Stimulated activated CD4-positive, alpha-beta T cell treated with anti-CD3 and anti-CD28 coated beads, Interleukin-12 subunit alpha, Interleukin-12 subunit beta, amount 100 ng/mL, for 48 hours (primary cell): ENCODE measurements at regions not wholly inside any gene's neighbourhood (a gene's known extent, or its start where the extent isn't known, plus 50 kb on each side); places are given as distances from the start of the nearest gene placed in this dataset.

Experiments used
- DNase-seq, 3 donors: peaks; one replicate each; pipeline ENCODE4 v3.0.0-alpha.2; 2020; ENCODE audit warnings: low read depth in 2 of 3, low spot score in 1 of 3

DNA sequence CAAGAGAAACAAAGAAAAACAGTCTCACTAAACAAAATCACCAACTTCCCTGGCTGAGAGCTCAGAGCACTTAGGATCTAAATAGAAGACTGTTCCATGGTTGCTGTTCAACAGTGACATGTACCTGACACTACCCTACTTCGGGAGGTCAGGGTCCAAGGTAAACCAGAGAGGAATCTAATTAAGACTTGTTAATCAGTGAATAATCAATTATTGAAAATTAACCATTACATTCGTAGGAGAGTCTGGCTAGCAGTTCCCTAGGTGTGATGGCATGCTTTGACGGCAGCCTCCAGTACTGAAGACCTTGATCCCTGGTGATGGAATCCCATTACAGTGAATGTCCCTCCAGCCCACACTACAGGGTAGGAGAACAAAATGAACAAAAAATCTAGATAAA, 154.0 kb upstream of the AFDN start:
- no peak for DNase-seq

DNA sequence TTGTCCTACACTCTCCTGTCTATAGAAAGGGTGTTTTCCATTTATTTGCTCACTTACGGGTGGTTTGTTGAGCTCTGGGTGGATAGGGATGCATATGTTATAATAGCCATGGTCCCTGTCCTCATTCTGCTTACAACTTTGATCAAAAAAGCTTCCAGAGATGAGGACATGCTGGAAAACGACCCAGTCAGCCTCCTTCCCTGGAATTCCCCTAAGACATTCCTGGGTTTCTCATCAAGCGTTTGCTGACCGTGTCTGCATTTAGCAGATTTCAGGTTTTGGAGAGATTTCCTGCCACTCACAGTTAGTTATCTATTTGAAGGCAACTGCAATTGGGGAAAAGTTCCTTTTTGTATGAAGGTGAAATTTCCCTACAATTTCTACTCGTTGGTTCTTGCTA, 152.8 kb upstream of the AFDN start:
- DNase-seq: no peak

DNA sequence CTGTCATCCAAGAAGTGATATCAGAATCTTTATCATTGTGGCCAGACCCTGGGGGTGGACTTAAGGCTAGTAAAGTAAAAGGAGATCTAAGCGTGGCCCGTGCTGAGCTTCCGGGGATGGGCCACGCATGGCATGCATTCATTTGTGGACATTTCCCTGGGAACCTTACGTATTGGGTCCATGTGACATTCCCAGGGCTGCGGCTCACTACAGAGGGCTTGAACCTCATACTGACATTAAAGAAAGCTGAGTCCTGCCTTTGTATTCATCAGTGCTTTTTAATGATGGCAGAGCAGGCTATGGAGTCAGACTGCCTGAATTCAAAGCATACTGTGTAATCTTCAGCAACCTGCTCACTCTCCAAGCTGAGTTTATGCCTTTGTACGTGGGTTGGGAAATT, 152.2 kb upstream of the AFDN start:
- DNase-seq: no peak

DNA sequence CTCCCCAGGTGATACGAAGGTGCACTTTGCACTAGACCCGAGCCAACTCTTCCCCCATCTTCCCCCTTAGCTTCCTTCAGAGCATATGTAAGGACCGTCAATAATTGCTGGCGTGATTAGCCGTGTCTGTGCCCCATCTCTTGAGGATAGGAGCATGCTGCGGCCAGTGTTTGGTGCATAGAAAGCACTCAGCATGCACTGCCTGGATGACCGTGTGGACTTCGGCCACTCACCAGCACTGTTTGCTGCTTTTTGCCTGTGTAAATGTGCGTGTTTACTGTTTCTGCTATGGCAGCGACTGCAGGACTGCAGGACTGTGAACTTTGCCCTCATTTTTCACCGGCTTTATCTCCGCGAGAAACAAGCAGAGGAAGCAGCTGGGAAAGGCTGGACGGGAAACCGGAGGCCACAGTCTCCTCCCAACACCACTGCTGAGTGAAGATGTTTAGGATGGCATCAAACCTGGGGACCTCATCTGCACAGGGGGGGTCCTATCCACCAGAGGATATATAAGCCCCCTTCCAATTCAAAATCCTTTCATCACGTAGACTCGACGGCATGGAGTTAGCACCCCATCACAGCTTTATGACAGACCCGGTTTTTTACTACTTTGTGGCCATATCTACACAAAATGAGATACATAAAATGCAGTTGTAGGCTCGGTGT, 150.6 kb upstream of the AFDN start:
- DNase-seq: no peak

DNA sequence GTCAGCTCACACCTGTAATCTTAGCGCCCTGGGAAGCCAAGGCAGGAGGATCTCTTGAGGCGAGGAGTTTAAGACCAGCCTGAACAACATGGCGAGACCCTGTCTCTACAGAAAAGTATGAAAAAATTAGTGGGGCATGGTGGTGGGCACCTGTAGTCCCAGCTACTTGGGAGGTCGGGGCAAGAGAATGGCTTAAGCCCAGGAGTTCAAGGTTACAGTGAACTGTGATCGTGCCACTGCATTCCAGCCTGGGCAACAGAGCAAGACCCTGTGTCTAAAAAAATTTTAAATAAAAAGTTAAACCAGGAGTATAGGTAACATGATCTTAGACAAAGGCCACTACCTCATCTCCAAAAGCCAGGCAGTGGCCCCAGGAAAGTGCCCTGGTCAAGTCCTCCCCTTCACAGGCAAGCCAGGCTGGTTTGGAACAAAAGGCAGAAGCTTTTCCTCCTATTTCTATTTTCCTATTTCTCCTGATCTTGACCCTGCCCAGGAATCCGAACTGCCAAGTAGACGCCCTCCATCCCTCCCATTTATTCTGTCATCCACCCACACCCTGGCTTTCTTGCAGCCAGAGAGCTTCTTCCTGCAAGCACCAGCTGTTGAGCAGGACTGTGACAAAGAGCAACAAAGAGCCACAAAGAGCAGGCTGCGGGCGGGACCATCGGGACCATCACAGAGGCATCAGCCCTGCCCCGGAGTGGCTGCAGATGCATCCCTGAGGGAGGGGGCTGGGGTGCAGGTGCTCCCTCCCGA, 149.9 kb upstream of the AFDN start:
- DNase-seq: no peak

DNA sequence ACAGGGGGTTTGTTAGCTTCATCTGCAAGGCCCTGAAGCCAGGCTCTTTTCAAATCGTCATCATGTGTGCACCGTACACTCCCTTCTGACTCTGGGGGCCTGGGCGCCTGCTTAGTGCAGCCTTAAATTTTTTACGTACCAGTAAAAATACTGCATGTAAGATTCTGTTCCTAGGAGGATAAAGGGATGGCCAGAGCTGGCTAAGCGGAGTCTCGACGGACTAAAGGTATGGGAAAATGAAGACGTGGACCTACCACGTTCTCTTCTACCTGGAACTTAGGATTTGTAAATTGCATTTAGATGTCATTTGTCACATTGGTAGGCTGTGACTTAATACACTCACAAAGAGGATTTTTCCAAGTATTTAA, 149.3 kb upstream of the AFDN start:
- DNase-seq: no peak

DNA sequence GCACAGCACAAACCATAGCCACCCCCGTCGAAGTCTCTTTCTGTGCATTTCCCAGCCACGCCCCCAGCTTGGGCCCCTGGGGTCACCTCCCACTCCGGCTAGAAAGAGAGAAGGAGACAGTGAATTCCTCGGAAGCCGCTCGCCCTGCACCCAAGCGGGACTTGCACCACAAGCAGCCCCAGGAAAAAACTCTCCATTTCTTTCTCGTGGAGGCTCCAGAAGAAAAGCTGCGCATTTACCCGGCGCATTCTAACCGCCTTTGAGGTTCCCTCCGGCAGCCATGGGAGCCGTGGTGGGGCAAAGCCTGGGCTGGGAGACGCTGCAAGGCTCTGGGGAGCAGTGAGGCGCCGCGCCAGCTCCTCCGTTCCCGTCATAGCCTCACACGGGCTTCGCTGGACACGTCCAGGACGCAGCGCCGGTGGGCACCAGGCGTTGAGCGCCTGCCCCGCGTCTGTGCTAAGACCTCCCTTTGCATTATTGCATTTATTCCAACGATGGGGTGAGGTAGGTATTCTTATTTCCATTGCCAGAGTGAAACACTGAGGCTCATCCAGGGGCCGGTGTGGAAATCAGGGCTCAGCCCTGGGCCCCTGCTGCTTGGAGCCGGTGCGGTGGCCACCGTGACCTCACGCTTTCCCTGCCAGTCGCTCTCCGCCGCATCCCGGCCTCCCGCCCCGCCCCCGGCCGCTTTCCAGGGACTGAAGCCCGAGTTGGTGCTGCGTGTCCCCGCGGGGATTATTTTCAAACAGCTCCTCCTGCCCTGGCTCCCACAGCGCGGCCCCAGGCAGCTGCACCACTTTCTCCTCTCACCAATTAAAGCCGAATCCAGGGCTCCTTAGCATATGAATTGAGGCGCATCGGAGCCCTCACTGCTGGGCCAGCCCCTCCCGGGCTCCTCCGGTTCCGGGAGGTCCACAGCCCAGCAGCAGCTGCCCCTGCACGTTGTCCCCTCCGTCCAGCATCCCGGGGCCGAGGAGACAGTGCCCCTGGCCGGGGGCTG, 148.3 kb upstream of the AFDN start:
- no peak for DNase-seq

DNA sequence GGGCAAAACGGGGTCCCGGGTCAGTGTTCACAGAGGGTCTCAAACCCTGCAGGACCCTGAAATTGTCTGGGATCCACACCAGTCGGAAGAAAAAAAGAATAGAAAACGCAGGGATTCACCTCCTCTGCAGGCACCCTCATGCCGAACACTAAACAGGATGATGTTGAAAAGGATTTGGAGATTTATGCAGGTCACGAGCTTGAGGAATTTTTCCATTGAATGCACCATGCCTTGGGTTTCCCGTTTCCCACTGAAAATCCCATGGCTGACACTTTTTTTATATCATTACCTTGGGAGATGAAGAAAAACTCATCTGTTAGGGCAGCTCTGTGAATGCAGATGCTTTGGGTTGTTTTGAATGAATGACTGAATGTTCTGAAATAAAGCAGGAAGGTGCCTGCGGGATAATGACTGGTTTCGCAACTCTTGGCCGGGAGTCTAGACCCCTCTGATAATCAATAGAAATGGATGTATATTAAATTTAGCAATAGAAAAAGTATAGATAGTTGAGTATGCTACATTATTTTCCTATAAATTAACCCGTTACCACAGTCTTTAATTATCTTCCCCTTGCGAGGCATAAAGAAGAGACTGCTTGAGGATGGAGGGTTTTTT, 147.5 kb upstream of the AFDN start:
- DNase-seq: no peak

DNA sequence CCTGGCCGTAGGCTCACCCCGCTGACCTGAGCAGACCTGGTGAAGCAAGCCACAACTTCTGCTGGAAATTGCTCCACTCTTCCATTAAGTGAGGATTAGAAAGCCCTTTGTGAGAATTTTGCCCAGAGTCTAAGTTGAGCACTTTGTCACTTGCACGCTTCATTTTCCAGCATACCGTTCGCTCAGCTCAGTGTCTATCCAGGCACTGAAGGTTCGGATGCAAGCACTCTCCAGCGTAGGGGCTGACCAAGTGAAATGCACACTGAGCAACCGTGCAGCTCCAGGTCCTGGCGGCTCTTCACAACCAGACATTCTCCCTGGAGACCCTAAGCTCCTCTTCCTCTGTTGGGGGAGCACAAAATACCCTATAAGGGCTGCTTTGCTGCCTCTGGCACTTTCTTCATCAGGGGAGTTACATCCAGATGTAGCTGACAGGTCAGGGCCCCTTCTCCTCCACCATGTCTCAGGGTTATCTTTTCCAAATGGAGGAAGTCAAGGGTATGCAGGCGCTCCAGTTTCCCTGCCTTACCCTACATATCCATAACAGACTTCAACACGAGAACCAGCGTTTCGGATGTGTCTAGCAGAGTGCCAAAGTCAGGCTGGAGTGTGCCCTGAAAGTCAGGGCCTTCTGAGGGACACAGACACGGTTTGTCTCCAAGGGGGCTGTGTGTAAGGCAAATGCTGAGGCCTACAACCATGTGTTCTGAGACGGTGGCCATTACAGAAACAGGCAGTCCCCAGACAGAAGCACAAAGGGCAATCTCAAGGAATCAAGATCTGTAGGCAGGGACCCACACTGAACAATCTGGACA, 146.7 kb upstream of the AFDN start:
- DNase-seq: no peak

DNA sequence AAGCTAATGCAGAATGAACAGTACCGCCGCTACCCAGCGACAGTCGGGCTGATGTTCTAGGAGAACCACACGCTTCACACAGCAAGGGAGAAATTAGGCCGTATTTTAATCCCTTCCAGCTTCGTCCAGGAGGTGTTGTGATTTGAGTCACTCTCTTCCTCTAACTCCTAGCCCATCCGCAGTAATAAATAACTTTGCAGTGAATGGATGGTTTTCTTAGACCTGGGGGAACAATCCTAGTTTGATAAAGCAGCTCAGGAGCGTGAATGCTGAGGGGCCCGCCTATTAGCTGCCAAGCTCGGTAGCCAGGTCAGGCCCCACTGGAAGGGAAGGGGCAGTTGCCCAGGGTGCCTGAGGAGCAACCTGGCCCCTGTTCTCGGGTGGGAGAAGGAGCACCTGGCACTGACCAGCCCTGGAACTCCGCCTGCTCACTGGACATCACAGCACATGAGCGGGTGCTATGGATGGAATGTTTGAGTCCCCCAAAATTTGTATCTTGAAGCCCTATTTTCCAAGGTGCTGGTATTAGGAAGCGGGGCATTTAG, 146.0 kb upstream of the AFDN start:
- no peak for DNase-seq

DNA sequence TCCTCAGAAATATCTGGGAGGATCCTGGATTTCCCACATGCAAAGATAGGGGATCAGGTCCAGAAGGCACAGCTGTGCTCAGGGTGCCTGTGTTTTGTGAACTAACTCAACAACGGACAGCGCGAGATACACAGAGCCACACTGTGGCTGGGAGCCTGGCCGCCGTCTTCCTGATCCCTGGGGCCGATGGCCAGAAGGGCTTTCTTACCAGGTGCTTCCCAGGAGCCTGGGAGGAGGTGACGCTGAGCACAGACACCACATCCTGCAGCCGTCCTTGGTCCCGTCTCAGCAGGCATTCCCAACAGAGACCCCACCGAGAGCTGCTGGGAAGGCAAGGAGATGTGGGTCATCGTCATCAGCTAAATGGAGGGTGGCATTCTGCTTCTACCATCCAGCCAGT, 144.6 kb upstream of the AFDN start:
- DNase-seq: no peak

DNA sequence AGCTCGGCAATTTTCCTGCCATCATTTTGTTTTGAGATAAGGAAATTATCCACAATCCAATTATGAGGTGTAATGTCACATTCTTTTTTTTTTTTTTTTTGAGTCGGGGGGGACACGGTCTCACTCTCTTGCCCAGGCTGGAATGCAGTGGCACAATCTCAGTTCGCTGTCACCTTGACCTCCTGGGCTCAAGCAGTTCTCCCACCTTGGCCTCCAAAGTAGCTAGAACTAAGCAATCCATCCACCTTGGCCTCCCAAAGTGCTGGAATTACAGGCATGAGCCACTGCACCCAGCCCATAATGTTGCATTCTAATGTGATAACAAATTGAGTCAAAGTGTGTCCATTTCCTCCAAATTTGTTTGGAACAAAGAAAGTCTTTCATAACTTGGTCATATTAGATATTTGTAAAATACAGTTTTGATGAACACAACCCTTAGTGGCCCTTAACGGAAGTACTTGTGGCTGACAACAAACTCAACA, 144.1 kb upstream of the AFDN start:
- DNase-seq: no peak

DNA sequence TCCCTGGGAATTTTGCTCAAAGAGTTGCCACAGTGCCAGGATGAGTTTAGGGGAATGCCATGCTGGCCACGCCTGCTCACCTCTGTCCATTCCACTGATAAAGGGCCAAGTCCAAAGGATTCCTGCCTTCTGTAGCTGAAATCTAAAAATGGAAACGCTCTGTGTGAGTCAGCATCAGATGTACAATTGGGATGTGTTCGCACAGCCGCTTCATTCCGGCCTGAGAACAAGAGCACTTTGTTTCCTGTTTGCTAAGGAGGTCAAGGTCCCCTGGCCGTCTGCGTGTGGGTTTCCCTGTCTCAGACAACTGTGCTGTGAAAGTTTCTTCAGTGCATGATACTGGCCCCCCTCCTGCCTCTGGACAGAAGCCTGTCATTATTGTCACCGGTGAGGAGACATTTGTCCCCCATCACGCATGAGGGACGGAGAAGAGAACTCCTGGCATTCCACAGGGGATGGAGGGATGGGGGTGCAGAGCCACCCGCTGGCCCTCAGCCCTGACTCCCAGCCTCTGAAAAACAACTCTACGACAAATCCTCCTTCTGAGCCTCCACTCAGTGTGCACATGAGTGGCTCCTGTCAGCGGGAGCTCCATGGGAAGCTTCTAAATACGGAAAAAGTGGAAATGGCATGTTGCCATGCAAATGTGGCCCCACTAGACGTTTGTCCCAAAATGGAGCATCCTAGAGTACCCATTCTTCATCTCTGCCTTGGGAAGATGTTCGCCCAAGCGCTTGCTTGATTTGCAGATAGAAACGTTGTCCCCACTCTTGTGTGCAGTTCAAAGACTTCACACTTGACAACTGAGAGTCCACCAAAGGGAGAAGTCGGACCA, 143.5 kb upstream of the AFDN start:
- DNase-seq: no peak

DNA sequence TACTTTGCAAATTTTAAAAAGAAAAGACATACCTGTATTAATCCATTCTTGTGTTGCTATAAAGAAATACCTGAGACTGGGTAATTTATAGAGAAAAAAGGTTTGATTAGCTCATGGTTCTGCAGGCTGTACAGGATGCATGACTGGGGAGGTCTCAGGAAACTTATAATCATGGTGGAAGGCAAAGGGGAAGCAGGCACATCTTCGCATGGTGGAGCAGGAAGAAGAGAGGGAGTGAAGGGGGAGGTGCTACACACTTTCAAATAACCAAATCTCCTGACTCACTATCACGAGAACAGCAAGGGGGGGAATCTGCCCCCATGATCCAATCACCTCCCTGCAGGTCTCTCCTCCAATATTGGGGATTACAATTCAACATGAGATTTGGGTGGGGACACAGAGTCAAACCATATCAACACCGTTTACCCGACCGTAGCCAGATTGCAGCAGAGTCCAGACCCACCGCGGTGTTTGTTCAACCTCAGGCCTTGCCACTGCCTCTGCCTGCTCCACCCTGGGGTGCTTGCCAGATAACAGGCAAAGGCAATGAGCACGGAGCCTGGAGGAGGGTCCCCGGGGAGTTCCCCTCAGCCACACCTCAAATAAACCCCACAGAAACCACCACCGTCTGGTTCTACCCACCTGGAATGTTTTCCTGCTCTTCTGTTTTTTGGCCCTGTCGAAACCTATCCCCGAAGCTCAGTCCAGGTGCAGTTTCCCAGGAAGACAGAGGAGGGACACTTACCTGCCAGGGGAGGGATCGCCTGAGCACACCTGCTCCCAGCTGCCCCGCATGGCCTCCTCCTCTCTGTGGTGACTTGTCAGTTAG, 142.2 kb upstream of the AFDN start:
- DNase-seq: no peak

DNA sequence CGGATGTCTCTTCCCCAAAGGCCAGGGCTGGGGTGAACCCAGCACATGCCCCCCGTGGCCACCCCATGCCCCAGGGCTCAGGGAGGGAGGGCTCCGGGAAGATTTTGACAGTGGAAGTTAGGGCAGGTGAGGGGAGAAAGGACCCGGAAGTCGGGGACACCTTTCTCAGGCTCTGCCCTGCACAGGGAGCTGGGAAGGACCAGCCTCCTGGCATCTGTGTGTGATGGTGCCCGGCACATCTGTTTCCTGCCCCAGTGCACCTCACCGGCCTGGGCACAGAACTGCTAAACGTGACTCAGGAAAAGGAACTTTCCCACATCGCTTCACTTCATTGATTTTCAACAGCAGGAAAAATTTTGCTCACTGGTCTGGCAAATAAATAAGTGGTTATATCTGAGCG, 141.1 kb upstream of the AFDN start:
- no peak for DNase-seq

DNA sequence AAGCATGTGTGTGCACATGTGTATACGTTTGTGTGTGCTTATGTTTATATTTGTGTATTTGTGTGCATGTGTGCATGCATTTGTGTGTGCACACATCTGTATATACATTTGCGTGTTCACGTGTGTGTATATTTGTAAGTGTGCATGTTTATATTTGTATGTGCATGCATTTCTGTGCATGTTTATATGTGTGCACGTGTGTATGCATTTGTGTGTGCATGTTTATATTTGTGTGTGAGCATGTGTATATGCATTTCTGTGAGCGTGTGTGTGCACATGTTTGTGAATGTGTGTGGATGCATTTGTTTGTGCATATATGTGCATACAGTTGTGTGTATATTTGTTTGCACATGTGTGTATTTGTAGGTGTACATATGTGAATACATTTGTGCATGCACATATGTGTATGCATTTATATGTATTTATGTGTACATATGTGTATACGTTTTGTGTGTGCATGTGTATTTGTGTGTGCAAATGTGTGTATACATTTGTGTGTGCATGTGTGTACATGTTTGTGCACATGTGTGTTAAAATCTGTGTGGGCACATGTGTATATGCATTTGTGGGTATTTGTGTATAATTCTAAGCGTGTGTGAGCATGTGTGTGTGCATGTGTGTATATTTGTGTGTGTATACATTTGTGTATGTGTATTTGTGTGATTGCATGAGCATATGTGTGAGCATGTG, 140.4 kb upstream of the AFDN start:
- no peak for DNase-seq

DNA sequence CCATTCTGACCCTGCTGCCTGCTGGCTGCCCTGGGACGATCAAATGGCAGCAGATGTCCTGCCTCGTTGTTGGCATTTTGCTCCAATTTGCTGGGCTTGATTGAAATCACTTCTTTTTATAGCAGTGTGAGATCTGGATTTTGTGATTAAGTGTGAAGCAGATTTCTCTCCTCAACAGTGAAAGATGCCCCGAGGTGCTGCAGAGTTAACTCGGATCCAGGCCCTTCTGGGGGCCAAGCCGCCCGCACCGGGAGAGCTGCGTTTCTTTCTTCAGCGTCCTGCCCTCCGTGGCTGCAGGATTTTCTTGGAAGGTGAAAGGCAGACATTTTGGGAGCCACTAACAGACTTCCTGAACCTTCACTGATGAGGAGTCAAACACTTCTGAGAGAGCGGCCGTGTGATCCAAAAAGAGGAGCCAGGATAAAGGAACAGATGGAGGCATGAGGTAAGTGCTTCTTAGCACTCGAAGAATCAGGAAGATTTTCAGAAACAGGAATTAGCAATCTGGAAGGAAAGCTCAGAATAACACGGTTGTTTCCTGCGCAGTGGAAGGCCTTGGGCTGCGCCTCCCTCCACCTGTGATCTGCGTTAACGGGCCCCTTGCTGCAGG, 139.5 kb upstream of the AFDN start:
- no peak for DNase-seq
